Endothelial cell (in vitro differentiated cells): ENCODE measurements at regions not wholly inside any gene's neighbourhood (a gene's known extent, or its start where the extent isn't known, plus 50 kb on each side); places are given as distances from the start of the nearest gene placed in this dataset.

ENCODE experiments used
- DNase-seq: peaks from one replicate; pipeline ENCODE4 v3.0.0; 2021; ENCODE audit warnings: low spot score
- H3K27ac Mint-ChIP-seq: one replicate; pipeline ENCODE4 v1.8.0; 2021; ENCODE audit warnings: mixed read lengths, inconsistent platforms; ENCODE audit not compliant: unreplicated experiment
- H3K27me3 Mint-ChIP-seq: one replicate; pipeline ENCODE4 v1.8.0; 2021; ENCODE audit warnings: mild to moderate bottlenecking, moderate library complexity, mixed read lengths, inconsistent platforms; ENCODE audit not compliant: unreplicated experiment
- H3K36me3 Mint-ChIP-seq: one replicate; pipeline ENCODE4 v1.8.0; 2021; ENCODE audit warnings: mild to moderate bottlenecking, low read depth, mixed read lengths, inconsistent platforms; ENCODE audit not compliant: unreplicated experiment
- H3K4me1 Mint-ChIP-seq: one replicate; pipeline ENCODE4 v1.8.0; 2021; ENCODE audit warnings: mild to moderate bottlenecking, mixed read lengths, inconsistent platforms; ENCODE audit not compliant: unreplicated experiment
- H3K4me3 Mint-ChIP-seq: one replicate; pipeline ENCODE4 v1.8.0; 2021; ENCODE audit warnings: mild to moderate bottlenecking, mixed read lengths, inconsistent platforms; ENCODE audit not compliant: unreplicated experiment
- H3K9me3 Mint-ChIP-seq: one replicate; pipeline ENCODE4 v1.8.0; 2021; ENCODE audit warnings: mixed read lengths, inconsistent platforms; ENCODE audit not compliant: unreplicated experiment
- TF ChIP-seq, protein P1 (sequence below): fragments of 200-600 bp; sonication (generic); IDR thresholded peaks from one replicate; pipeline ENCODE4 v1.5.0; 2021; ENCODE audit warnings: antibody characterized with exemption; ENCODE audit not compliant: unreplicated experiment

DNA sequence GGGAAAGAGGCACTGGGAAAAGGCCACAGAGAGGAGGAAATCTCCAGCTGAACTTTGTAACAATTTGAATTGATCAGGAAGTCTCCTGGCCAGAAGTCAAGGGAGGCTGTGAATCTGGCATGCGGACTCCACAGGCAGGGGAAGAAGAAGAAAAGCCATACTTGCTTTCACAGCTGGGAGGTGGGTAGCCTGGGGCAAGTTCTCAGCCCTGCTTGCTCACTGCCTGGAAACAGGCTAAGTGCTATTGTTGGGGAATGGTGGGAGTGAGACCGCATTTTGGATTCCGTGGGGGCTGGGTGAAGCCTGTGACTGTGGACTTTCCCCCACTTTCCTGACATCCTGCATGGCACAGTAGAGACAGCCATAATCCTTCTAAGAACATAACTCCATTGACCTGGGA lies 168.8 kb upstream of the CD96 start:
- H3K36me3 Mint-ChIP-seq = no peaks in the 10 kb centered on the region
- no peaks in the 10 kb centered on the region for H3K9me3 Mint-ChIP-seq
- no peak for DNase-seq
- TF ChIP-seq, protein P1, sequence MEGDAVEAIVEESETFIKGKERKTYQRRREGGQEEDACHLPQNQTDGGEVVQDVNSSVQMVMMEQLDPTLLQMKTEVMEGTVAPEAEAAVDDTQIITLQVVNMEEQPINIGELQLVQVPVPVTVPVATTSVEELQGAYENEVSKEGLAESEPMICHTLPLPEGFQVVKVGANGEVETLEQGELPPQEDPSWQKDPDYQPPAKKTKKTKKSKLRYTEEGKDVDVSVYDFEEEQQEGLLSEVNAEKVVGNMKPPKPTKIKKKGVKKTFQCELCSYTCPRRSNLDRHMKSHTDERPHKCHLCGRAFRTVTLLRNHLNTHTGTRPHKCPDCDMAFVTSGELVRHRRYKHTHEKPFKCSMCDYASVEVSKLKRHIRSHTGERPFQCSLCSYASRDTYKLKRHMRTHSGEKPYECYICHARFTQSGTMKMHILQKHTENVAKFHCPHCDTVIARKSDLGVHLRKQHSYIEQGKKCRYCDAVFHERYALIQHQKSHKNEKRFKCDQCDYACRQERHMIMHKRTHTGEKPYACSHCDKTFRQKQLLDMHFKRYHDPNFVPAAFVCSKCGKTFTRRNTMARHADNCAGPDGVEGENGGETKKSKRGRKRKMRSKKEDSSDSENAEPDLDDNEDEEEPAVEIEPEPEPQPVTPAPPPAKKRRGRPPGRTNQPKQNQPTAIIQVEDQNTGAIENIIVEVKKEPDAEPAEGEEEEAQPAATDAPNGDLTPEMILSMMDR = no peak
- no peaks in the 10 kb centered on the region for H3K4me1 Mint-ChIP-seq
- H3K4me3 Mint-ChIP-seq = no peak overlapping the region
- no peak overlapping the region for H3K27ac Mint-ChIP-seq
- H3K27me3 Mint-ChIP-seq = peaks cover 1% of the 10 kb centered on the region

DNA sequence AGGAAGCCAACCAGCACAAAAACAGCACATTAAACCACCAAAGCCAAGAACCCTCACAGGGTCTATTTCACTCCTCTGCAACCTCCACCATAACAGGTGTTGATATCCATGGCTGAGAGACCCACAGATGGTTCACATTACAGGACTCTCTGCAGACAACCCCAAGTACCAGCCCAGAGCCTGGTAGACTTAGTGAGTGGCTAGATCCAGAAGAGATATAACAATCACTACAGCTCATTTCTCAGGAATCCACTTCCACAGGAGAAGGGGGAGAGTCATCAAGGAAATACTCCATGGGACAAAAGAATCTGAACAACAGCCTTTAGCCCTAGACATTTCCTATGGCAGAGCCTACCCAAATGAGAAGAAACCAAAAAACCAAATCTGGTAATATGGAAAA lies 168.1 kb upstream of the CD96 start:
- H3K9me3 Mint-ChIP-seq = no peaks in the 10 kb centered on the region
- no peak overlapping the region for H3K4me3 Mint-ChIP-seq
- TF ChIP-seq, protein P1 = no peak
- H3K27me3 Mint-ChIP-seq = peaks cover 1% of the 10 kb centered on the region
- no peaks in the 10 kb centered on the region for H3K4me1 Mint-ChIP-seq
- H3K36me3 Mint-ChIP-seq = no peaks in the 10 kb centered on the region
- no peak overlapping the region for H3K27ac Mint-ChIP-seq
- no peak for DNase-seq

DNA sequence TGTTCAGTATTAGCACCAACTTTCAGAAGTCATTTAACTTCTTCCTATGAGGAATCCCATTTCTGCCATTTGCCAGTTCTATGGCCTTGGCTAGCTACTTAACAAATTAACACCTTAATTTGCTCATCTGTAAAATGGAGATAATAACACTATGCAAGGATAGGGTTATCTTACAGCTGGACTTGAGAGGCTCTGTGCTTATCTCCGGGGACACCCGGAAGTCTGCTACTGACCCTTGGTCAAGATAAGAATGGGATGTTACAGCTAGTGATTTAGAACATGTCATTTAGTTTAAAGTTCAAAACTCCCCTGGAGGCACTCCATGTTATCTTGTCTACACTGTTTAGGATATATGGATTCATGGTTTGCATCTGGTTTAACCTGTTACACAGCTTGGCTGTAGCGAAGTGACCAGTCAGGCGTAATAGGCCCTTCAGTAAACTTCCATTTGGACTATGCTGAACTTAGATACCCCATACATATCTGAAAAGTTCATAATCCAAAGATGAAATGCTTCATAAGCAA lies 156.0 kb upstream of the CD96 start:
- no peaks in the 10 kb centered on the region for H3K9me3 Mint-ChIP-seq
- no peak overlapping the region for H3K27ac Mint-ChIP-seq
- no peaks in the 10 kb centered on the region for H3K4me1 Mint-ChIP-seq
- TF ChIP-seq, protein P1 = no peak
- no peaks in the 10 kb centered on the region for H3K27me3 Mint-ChIP-seq
- no peaks in the 10 kb centered on the region for H3K36me3 Mint-ChIP-seq
- no peak overlapping the region for H3K4me3 Mint-ChIP-seq
- DNase-seq = no peak

DNA sequence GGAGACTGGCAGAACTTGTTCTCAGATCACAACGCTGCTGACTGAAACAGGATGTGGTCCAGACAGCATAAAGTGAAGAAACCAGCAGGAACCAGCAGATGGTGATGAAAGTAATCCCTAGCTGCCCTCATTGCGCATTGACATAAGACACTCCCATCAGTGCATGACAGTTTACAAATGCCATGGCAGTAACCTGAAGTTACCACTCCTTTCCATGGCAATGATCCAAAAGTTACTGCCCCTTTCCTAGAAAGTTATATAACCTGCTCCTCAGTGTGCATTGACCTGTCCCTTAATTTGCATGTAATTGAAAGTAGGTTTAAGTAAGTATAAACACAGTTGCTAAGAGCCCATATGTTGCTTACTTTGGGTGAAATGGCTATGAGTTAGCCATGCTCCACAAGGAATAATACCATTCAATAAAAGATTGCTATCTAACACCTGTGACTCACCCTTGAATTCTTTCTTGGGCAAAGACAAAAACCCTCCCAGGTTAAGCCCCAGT lies 149.1 kb upstream of the CD96 start:
- Mint-ChIP-seq H3K9me3 (no peaks in the 10 kb centered on the region), H3K27me3 (no peaks in the 10 kb centered on the region), H3K4me3 (no peak overlapping the region), H3K36me3 (no peaks in the 10 kb centered on the region), H3K27ac (no peak overlapping the region), H3K4me1 (no peaks in the 10 kb centered on the region)
- TF ChIP-seq, protein P1 = no peak
- no peak for DNase-seq

DNA sequence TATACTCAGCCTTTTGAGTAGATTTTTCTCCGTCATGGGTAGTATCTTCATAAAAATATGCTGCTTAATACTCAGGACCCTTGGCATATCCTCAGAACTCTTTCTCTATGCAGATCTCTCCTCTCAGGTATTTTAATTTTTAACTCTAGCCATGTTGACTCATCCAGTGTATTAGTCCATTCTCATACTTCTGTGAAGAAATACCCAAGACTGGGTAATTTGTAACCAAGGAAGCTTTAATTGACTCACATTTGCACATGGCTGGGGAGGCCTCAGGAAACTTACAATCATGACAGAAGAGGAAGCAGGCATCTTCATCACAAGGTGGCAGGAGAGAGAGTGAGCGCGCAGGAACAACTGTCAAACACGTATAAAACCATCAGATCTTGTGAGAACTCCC lies 129.3 kb upstream of the CD96 start:
- no peak for DNase-seq
- Mint-ChIP-seq H3K27ac (no peak overlapping the region), H3K9me3 (no peaks in the 10 kb centered on the region), H3K4me1 (no peaks in the 10 kb centered on the region), H3K27me3 (no peaks in the 10 kb centered on the region), H3K4me3 (no peak overlapping the region), H3K36me3 (no peaks in the 10 kb centered on the region)
- TF ChIP-seq, protein P1 = no peak
